IMR-90 (cell line): ENCODE measurements at regions not wholly inside any gene's neighbourhood (a gene's known extent, or its start where the extent isn't known, plus 50 kb on each side); places are given as distances from the start of the nearest gene placed in this dataset.

Experiments used
- ATAC-seq: fragments of 200-7000 bp; cut with Tn5 transposase; 2 replicates; pipeline ENCODE4 v1.9.1; 2020; ENCODE audit warnings: low read depth, mild to moderate bottlenecking, moderate library complexity
- BruUV-seq: library from RNA; stranded (reverse); fragments of 400-500 nt; replicated peaks from 2 replicates; lab custom pipeline; 2021; lab: Mats Ljungman, UMichigan
- CTCF ChIA-PET: fragments of 300-600 bp; formaldehyde crosslinking; extraction: SDS; loops from one replicate; lab custom pipeline; 2021; ENCODE audit warnings: antibody characterized with exemption; lab: Yijun Ruan, JAX
- POLR2A ChIA-PET: fragments of 300-600 bp; sonication (Branson Sonifier 250); formaldehyde crosslinking; loops from one replicate; lab custom pipeline; 2022; ENCODE audit warnings: antibody characterized with exemption; ENCODE audit not compliant: unreplicated experiment; lab: Charles Lee
- DNase-seq: peaks from one replicate; pipeline ENCODE4 v3.0.0; 2013
- H2AFZ ChIP-seq: replicated peaks from 2 replicates; pipeline ENCODE3; 2013; ENCODE audit warnings: low read length, mild to moderate bottlenecking; ENCODE audit not compliant: poor library complexity
- H2AK5ac ChIP-seq: 2 replicates; pipeline ENCODE4 v1.6.1; 2013; ENCODE audit warnings: low read depth, low read length, inconsistent platforms
- H2AK9ac ChIP-seq: replicated peaks from 2 replicates; pipeline ENCODE3; 2013; ENCODE audit warnings: mild to moderate bottlenecking, low read depth, low read length, moderate library complexity; ENCODE audit not compliant: poor library complexity
- H2BK120ac ChIP-seq: 2 replicates; pipeline ENCODE4 v1.6.1; 2013; ENCODE audit warnings: low read depth, low read length, inconsistent platforms
- H2BK15ac ChIP-seq: 3 replicates; pipeline ENCODE4 v1.6.1; 2013; ENCODE audit warnings: low read depth, low read length, inconsistent platforms
- H2BK20ac ChIP-seq: 2 replicates; pipeline ENCODE4 v1.6.1; 2013; ENCODE audit warnings: low read depth, mild to moderate bottlenecking, inconsistent platforms, low read length, moderate library complexity
- H2BK5ac ChIP-seq: 2 replicates; pipeline ENCODE4 v1.6.1; 2013; ENCODE audit warnings: mild to moderate bottlenecking, low read depth, low read length, inconsistent platforms; ENCODE audit not compliant: poor library complexity, severe bottlenecking
- H3K14ac ChIP-seq: replicated peaks from 2 replicates; pipeline ENCODE4 v1.6.1; 2013; ENCODE audit warnings: low read depth, low read length, inconsistent platforms
- H3K18ac ChIP-seq: 2 replicates; pipeline ENCODE4 v1.6.1; 2013; ENCODE audit warnings: low read depth, low read length, control low read depth
- H3K23ac ChIP-seq: 2 replicates; pipeline ENCODE4 v1.6.1; 2013; ENCODE audit warnings: low read depth, low read length, inconsistent platforms
- H3K27ac ChIP-seq: 2 replicates; pipeline ENCODE4 v1.5.1; 2013; ENCODE audit warnings: mild to moderate bottlenecking, control low read depth, low read length; ENCODE audit not compliant: insufficient read depth
- H3K27me3 ChIP-seq: 2 replicates; pipeline ENCODE4 v1.6.1; 2013; ENCODE audit warnings: low read length; ENCODE audit not compliant: control insufficient read depth, insufficient read depth
- H3K36me3 ChIP-seq: 2 replicates; pipeline ENCODE4 v1.6.1; 2013; ENCODE audit warnings: low read length, mixed read lengths; ENCODE audit not compliant: control insufficient read depth, insufficient read depth
- H3K4ac ChIP-seq: 2 replicates; pipeline ENCODE4 v1.6.1; 2013; ENCODE audit warnings: low read depth, low read length, inconsistent platforms
- H3K4me1 ChIP-seq: 2 replicates; pipeline ENCODE4 v1.6.1; 2013; ENCODE audit warnings: low read length, mixed read lengths; ENCODE audit not compliant: control insufficient read depth, insufficient read depth
- H3K4me2 ChIP-seq: 2 replicates; pipeline ENCODE4 v1.6.1; 2013; ENCODE audit warnings: low read depth, mild to moderate bottlenecking, control low read depth, low read length, moderate library complexity
- H3K4me3 ChIP-seq: 2 replicates; pipeline ENCODE4 v1.5.1; 2013; ENCODE audit warnings: low read depth, mild to moderate bottlenecking, control low read depth, low read length, moderate library complexity; ENCODE audit not compliant: insufficient read depth
- H3K56ac ChIP-seq: 2 replicates; pipeline ENCODE4 v1.6.1; 2013; ENCODE audit warnings: low read length, inconsistent platforms; ENCODE audit not compliant: insufficient read depth; ENCODE audit errors: extremely low read depth
- H3K79me1 ChIP-seq, 2 experiments: 2 replicates each; pipeline ENCODE4 v1.6.1; 2013; ENCODE audit warnings: low read length in 2 of 2, inconsistent platforms in 1 of 2, low read depth in 1 of 2
- H3K9ac ChIP-seq: 2 replicates; pipeline ENCODE4 v1.6.1; 2013; ENCODE audit warnings: low read depth, low read length, control low read depth
- H3K9me1 ChIP-seq: 2 replicates; pipeline ENCODE4 v1.6.1; 2013; ENCODE audit warnings: low read length, inconsistent platforms; ENCODE audit not compliant: insufficient read depth
- H3K9me3 ChIP-seq: 2 replicates; pipeline ENCODE4 v1.6.1; 2013; ENCODE audit warnings: low read length; ENCODE audit not compliant: control insufficient read depth, insufficient read depth
- H4K20me1 ChIP-seq: 2 replicates; pipeline ENCODE4 v1.6.1; 2013; ENCODE audit warnings: low read length, inconsistent platforms; ENCODE audit not compliant: insufficient read depth
- H4K5ac ChIP-seq: 2 replicates; pipeline ENCODE4 v1.6.1; 2013; ENCODE audit warnings: mild to moderate bottlenecking, low read depth, low read length, control low read depth
- H4K8ac ChIP-seq, 2 experiments: 2 replicates each; pipeline ENCODE4 v1.6.1; 2013; ENCODE audit warnings: low read depth in 2 of 2, low read length in 2 of 2, control low read depth in 1 of 2, inconsistent platforms in 1 of 2
- H4K91ac ChIP-seq: 2 replicates; pipeline ENCODE4 v1.6.1; 2013; ENCODE audit warnings: low read depth, low read length, inconsistent platforms; ENCODE audit not compliant: insufficient read depth
- BHLHE40 ChIP-seq: fragments of 150-350 bp; IDR thresholded peaks from 2 replicates; pipeline ENCODE4 v1.6.1; 2016; ENCODE audit warnings: mild to moderate bottlenecking, low read depth, low read length
- CEBPB ChIP-seq: IDR thresholded peaks from 2 replicates; pipeline ENCODE4 v1.6.1; 2012; ENCODE audit warnings: low read depth, low read length, improper control_type of control experiment
- CHD1 ChIP-seq: IDR thresholded peaks from 2 replicates; pipeline ENCODE4 v1.6.1; 2012; ENCODE audit warnings: low read depth, low read length, improper control_type of control experiment
- CTCF ChIP-seq: conservative IDR thresholded peaks from 2 replicates; pipeline ENCODE4 v1.5.1; 2012; ENCODE audit warnings: mild to moderate bottlenecking, low read depth, low read length, improper control_type of control experiment
- ELK1 ChIP-seq: fragments of 150-350 bp; IDR thresholded peaks from 2 replicates; pipeline ENCODE4 v1.6.1; 2016; ENCODE audit warnings: low read depth, mild to moderate bottlenecking, low read length, moderate library complexity, borderline replicate concordance
- FOS ChIP-seq: fragments of 150-350 bp; IDR thresholded peaks from 2 replicates; pipeline ENCODE4 v1.6.1; 2016; ENCODE audit warnings: low read depth, low read length
- MAFK ChIP-seq: IDR thresholded peaks from 2 replicates; pipeline ENCODE4 v1.6.1; 2012; ENCODE audit warnings: low read depth, low read length, improper control_type of control experiment
- MAZ ChIP-seq: IDR thresholded peaks from 2 replicates; pipeline ENCODE4 v1.6.1; 2012; ENCODE audit warnings: low read depth, mild to moderate bottlenecking, low read length, improper control_type of control experiment, moderate library complexity, borderline replicate concordance
- MXI1 ChIP-seq: IDR thresholded peaks from 2 replicates; pipeline ENCODE4 v1.6.1; 2012; ENCODE audit warnings: low read depth, mild to moderate bottlenecking, low read length, moderate library complexity, borderline replicate concordance
- NFE2L2 ChIP-seq: fragments of 150-350 bp; IDR thresholded peaks from 2 replicates; pipeline ENCODE4 v1.6.1; 2016; ENCODE audit warnings: low read depth, mild to moderate bottlenecking, low read length
- POLR2A ChIP-seq: IDR thresholded peaks from 2 replicates; pipeline ENCODE4 v1.6.1; 2012; ENCODE audit warnings: mild to moderate bottlenecking, low read depth, low read length
- RAD21 ChIP-seq: IDR thresholded peaks from 2 replicates; pipeline ENCODE4 v1.6.1; 2012; ENCODE audit warnings: low read length, improper control_type of control experiment
- RCOR1 ChIP-seq: IDR thresholded peaks from 2 replicates; pipeline ENCODE4 v1.6.1; 2012; ENCODE audit warnings: mild to moderate bottlenecking, low read length, improper control_type of control experiment; ENCODE audit not compliant: insufficient replicate concordance
- RFX5 ChIP-seq: IDR thresholded peaks from 2 replicates; pipeline ENCODE4 v1.8.0; 2012; ENCODE audit warnings: low read depth, mild to moderate bottlenecking, low read length, moderate library complexity
- SMC3 ChIP-seq: fragments of 150-350 bp; IDR thresholded peaks from 2 replicates; pipeline ENCODE4 v1.6.1; 2016; ENCODE audit warnings: low read depth, mild to moderate bottlenecking, antibody characterized with exemption, low read length, moderate library complexity
- USF2 ChIP-seq: fragments of 150-350 bp; IDR thresholded peaks from 2 replicates; pipeline ENCODE4 v1.6.1; 2017; ENCODE audit warnings: mild to moderate bottlenecking, antibody characterized with exemption, low read length, low read depth
- dilution Hi-C: fragments of 300-500 bp; cut with HindIII; formaldehyde crosslinking; loops from one replicate; pipeline ENCODE4 v1.14.3; 2018; ENCODE audit warnings: low sequenced_read_pairs; ENCODE audit not compliant: unreplicated experiment
- in situ Hi-C: fragments of 300-500 bp; cut with MboI; formaldehyde crosslinking; loops from 3 replicates; pipeline ENCODE4 v1.14.3; 2019; ENCODE audit warnings: low sequenced_read_pairs, inconsistent platforms, mixed read lengths
- intact Hi-C: fragments of 100-400 bp; cut with micrococcal nuclease; formaldehyde crosslinking; loops from 2 replicates; pipeline ENCODE4 v1.10.0; 2022

GRCh38 chr18:60162388-60162787, 210.2 kb downstream of the MC4R start:
- ChIA-PET POLR2A (no interaction called here), CTCF (no interaction called here)
- no TSS peak for BruUV-seq
- DNase-seq (no peak), ATAC-seq (no peak)
- Histone ChIP-seq H2BK5ac (no peak overlapping the region), H3K79me1 (no peaks in the 10 kb centered on the region), H3K23ac (no peak overlapping the region), H3K56ac (no peak overlapping the region), H2BK120ac (no peak overlapping the region), H4K8ac (no peak overlapping the region), H2AK5ac (no peak overlapping the region), H3K9ac (no peak overlapping the region), H4K20me1 (no peaks in the 10 kb centered on the region), H3K36me3 (no peaks in the 10 kb centered on the region), H3K4me3 (no peak overlapping the region), H2BK20ac (no peak overlapping the region), H3K4me1 (no peaks in the 10 kb centered on the region), H3K9me1 (no peaks in the 10 kb centered on the region), H3K27me3 (no peaks in the 10 kb centered on the region), H3K4ac (no peak overlapping the region), H2BK15ac (no peak overlapping the region), H3K27ac (no peak overlapping the region), H3K14ac (no peak overlapping the region), H2AK9ac (no peak overlapping the region), H4K91ac (no peak overlapping the region), H3K4me2 (no peak overlapping the region), H3K18ac (no peak overlapping the region), H4K5ac (no peak overlapping the region), H2AFZ (no peak overlapping the region), H3K9me3 (no peaks in the 10 kb centered on the region)
- TF ChIP-seq RFX5 (no peak), POLR2A (no peak), FOS (no peak), MAFK (no peak), USF2 (no peak), RCOR1 (no peak), MXI1 (no peak), SMC3 (no peak), CHD1 (no peak), MAZ (no peak), NFE2L2 (no peak), ELK1 (no peak), BHLHE40 (no peak), RAD21 (no peak), CTCF (no peak), CEBPB (no peak)
- dilution Hi-C loops (no loop called here), in situ Hi-C loops (no loop called here), intact Hi-C loops (no loop called here)
